ENCODE measurements at regions not wholly inside any gene's neighbourhood (a gene's known extent, or its start where the extent isn't known, plus 50 kb on each side); places are given as distances from the start of the nearest gene placed in this dataset.

DNA sequence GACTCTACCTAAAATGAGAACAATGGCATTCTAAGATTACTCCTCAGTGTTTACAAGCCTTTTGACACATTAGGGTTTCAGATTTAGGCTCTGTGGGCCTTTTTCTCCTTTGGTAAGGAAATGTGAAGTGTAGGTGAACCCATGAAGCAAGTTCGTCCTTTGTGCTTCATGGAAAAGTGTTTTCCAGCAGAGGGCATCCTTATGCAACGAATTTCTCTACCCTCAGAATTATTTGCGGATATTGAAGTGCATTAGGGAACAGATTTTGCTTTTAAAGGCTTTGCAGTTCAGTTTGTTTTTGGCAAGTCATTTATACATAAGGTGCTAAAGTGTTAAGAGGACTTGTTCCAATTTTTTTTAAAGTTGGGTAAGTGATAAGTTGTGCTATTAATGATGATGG lies 55.7 kb upstream of the FERMT1 start:
- dilution Hi-C loops (cut with MboI; ENCODE audit: extremely low pct_ligation_motif_present, low sequenced_read_pairs), result no loop called here

GRCh38 chr20:6173481-6173880 lies 50.7 kb upstream of the FERMT1 start:
- no peaks in the 10 kb centered on the region for H3K9me1 ChIP-seq (ENCODE audit: control insufficient read depth, extremely low read depth, insufficient read depth, low read length)

More for the DNA sequence above, 55.7 kb upstream of the FERMT1 start:
- Histone ChIP-seq H2AFZ (ENCODE audit: control insufficient read depth, low read length) (no peak overlapping the region), H3K4me2 (ENCODE audit: control insufficient read depth, extremely low read depth, insufficient read depth, low read depth, low read length) (no peak overlapping the region), H3K79me2 (ENCODE audit: control insufficient read depth, insufficient read depth, low read length) (no peaks in the 10 kb centered on the region), H3K27me3 (ENCODE audit: control insufficient read depth, extremely low read depth, insufficient read depth, low read length) (no peaks in the 10 kb centered on the region), H3K9ac (ENCODE audit: control insufficient read depth, extremely low read depth, insufficient read depth, low read length) (no peak overlapping the region), H3K4me1 (ENCODE audit: control insufficient read depth, extremely low read depth, insufficient read depth, low read length) (no peaks in the 10 kb centered on the region), H3K9me3 (ENCODE audit: control insufficient read depth, low read depth, low read length) (no peaks in the 10 kb centered on the region), H3K27ac (ENCODE audit: control insufficient read depth, insufficient read depth, low read length) (no peak overlapping the region), H3K36me3 (ENCODE audit: control insufficient read depth in 2 of 2, extremely low read depth in 1 of 2, insufficient read depth in 2 of 2, low read length in 2 of 2) (no peaks in the 10 kb centered on the region), H3K4me3 (ENCODE audit: control insufficient read depth in 2 of 3, extremely low read depth in 1 of 3, insufficient read depth in 2 of 3, low read depth in 1 of 3, low read length in 3 of 3) (no peak overlapping the region), H3K9me1 (ENCODE audit: control insufficient read depth, extremely low read depth, insufficient read depth, low read length) (no peaks in the 10 kb centered on the region), H4K20me1 (ENCODE audit: control insufficient read depth, extremely low read depth, insufficient read depth, low read length) (no peaks in the 10 kb centered on the region)
- DNase-seq (ENCODE audit: low read depth, low spot score) (no peak), FAIRE-seq (no peak)
- TF ChIP-seq CTCF (optimal IDR thresholded peaks at IDR 0.05 in 1 of 3, IDR thresholded peaks at IDR 0.05 in 1 of 3, conservative IDR thresholded peaks at IDR 0.05 in 1 of 3; ENCODE audit: extremely low read depth in 1 of 3, insufficient read depth in 2 of 3, low read length in 3 of 3) (peak; percentile 49 to 63 (median 60)), EZH2 (IDR thresholded peaks at IDR 0.05; ENCODE audit: low read length) (no peak)

More at GRCh38 chr20:6173481-6173880, 50.7 kb upstream of the FERMT1 start:
- H3K79me2 ChIP-seq (ENCODE audit: control insufficient read depth, insufficient read depth, low read length), result no peaks in the 10 kb centered on the region
- TF ChIP-seq CTCF (optimal IDR thresholded peaks at IDR 0.05 in 1 of 3, IDR thresholded peaks at IDR 0.05 in 1 of 3, conservative IDR thresholded peaks at IDR 0.05 in 1 of 3; ENCODE audit: extremely low read depth in 1 of 3, insufficient read depth in 2 of 3, low read length in 3 of 3) (no peak), EZH2 (IDR thresholded peaks at IDR 0.05; ENCODE audit: low read length) (no peak)
- no peak overlapping the region for H3K27ac ChIP-seq (ENCODE audit: control insufficient read depth, insufficient read depth, low read length)
- H4K20me1 ChIP-seq (ENCODE audit: control insufficient read depth, extremely low read depth, insufficient read depth, low read length), result no peaks in the 10 kb centered on the region
- H3K4me2 ChIP-seq (ENCODE audit: control insufficient read depth, extremely low read depth, insufficient read depth, low read depth, low read length), result no peak overlapping the region
- H3K27me3 ChIP-seq (ENCODE audit: control insufficient read depth, extremely low read depth, insufficient read depth, low read length), result no peaks in the 10 kb centered on the region
- no peak overlapping the region for H3K9ac ChIP-seq (ENCODE audit: control insufficient read depth, extremely low read depth, insufficient read depth, low read length)
- H2AFZ ChIP-seq (ENCODE audit: control insufficient read depth, low read length), result no peak overlapping the region
- H3K4me3 ChIP-seq (ENCODE audit: control insufficient read depth in 2 of 3, extremely low read depth in 1 of 3, insufficient read depth in 2 of 3, low read depth in 1 of 3, low read length in 3 of 3), result no peak overlapping the region
- FAIRE-seq, result no peak
- H3K9me3 ChIP-seq (ENCODE audit: control insufficient read depth, low read depth, low read length), result no peaks in the 10 kb centered on the region
- H3K36me3 ChIP-seq (ENCODE audit: control insufficient read depth in 2 of 2, extremely low read depth in 1 of 2, insufficient read depth in 2 of 2, low read length in 2 of 2), result no peaks in the 10 kb centered on the region
- no peaks in the 10 kb centered on the region for H3K4me1 ChIP-seq (ENCODE audit: control insufficient read depth, extremely low read depth, insufficient read depth, low read length)
- dilution Hi-C loops (cut with MboI; ENCODE audit: extremely low pct_ligation_motif_present, low sequenced_read_pairs), result no loop called here
- DNase-seq (ENCODE audit: low read depth, low spot score), result no peak

Small RNA genes in the stretch of these regions (small RNA-seq; reads per million reads assigned to genes)
- 0 reads per million in 3 experiments for gene AL109618.2 (ENCODE audit: insufficient read length in 3 of 3, low read depth in 3 of 3, low replicate concordance in 1 of 3)

Data from keratinocyte (primary cell).